ENCODE measurements at regions not wholly inside any gene's neighbourhood (a gene's known extent, or its start where the extent isn't known, plus 50 kb on each side); places are given as distances from the start of the nearest gene placed in this dataset.

DNA sequence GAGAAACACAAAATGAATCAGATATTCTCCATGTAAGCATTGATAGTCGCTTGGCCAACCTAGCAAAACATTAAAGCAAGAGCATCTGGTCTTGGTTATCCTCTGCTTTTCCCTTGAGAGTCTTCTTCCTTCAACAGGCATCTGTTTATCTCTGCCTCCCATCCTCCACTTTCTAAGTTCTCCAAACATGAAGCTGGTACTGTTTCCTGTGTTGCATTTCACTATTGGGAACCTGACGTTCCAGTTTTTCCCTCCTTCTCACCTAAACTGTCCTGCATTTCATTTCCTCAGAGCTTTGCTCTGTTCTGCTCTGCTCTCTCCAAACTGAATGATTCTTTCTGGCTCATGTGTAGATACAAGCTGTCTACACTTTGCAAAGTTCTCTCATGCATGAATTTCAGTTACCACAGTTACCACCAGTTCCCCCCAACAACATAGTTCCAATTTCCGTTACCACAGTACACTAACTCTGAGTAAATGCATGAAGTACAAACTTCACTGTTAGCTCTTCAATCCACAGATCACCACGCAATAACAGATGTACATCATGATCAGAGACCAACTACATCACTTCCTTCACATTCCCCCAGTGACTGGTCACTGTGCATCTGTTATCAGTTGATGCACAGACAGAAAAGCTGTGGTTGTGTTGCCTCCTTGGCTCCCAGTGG, 86.7 kb upstream of the F13A1 start:
- TF ChIP-seq, protein P1, sequence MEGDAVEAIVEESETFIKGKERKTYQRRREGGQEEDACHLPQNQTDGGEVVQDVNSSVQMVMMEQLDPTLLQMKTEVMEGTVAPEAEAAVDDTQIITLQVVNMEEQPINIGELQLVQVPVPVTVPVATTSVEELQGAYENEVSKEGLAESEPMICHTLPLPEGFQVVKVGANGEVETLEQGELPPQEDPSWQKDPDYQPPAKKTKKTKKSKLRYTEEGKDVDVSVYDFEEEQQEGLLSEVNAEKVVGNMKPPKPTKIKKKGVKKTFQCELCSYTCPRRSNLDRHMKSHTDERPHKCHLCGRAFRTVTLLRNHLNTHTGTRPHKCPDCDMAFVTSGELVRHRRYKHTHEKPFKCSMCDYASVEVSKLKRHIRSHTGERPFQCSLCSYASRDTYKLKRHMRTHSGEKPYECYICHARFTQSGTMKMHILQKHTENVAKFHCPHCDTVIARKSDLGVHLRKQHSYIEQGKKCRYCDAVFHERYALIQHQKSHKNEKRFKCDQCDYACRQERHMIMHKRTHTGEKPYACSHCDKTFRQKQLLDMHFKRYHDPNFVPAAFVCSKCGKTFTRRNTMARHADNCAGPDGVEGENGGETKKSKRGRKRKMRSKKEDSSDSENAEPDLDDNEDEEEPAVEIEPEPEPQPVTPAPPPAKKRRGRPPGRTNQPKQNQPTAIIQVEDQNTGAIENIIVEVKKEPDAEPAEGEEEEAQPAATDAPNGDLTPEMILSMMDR (IDR thresholded peaks at IDR 0.05 in 8 of 11, conservative IDR thresholded peaks at IDR 0.05 in 3 of 11) = no peak
- TF ChIP-seq POLR2A (IDR thresholded peaks at IDR 0.05) (no peak), POLR2AphosphoS5 (IDR thresholded peaks at IDR 0.05) (no peak)
